Spleen (tissue), 11 donors: ENCODE measurements at regions not wholly inside any gene's neighbourhood (a gene's known extent, or its start where the extent isn't known, plus 50 kb on each side); places are given as distances from the start of the nearest gene placed in this dataset.

Source experiments
- DNase-seq: peaks from one replicate; pipeline ENCODE4 v3.0.0-alpha.2; 2020
- H3K27ac ChIP-seq, 8 donors: fragments of 200-600 bp; sonication (generic) in 7 of 8; 1 replicate in 4 of 8; 2 replicates in 4 of 8; pipeline versions ENCODE4 v1.5.0 to v1.8.0; 2016 to 2021; ENCODE audit warnings: inconsistent platforms in 4 of 8, mild to moderate bottlenecking in 4 of 8, moderate library complexity in 1 of 8
- H3K27me3 ChIP-seq, 7 donors: fragments of 200-600 bp; sonication (generic) in 6 of 7; replicated peaks in 1 of 7; 1 replicate in 4 of 7; 2 replicates in 3 of 7; pipeline versions ENCODE4 v1.5.0 to v1.8.0; 2016 to 2021; ENCODE audit warnings: inconsistent platforms in 3 of 7, mild to moderate bottlenecking in 1 of 7
- H3K36me3 ChIP-seq, 6 donors: fragments of 200-600 bp; sonication (generic) in 5 of 6; 1 replicate in 4 of 6; 2 replicates in 2 of 6; pipeline versions ENCODE4 v1.5.0 to v1.8.0; 2016 to 2021; ENCODE audit warnings: inconsistent platforms in 2 of 6
- H3K4me1 ChIP-seq, 6 donors: fragments of 200-600 bp; sonication (generic) in 5 of 6; 1 replicate in 3 of 6; 2 replicates in 3 of 6; pipeline versions ENCODE4 v1.5.0 to v1.8.0; 2016 to 2021; ENCODE audit warnings: inconsistent platforms in 3 of 6
- H3K4me3 ChIP-seq, 8 donors: fragments of 200-600 bp; sonication (generic) in 7 of 8; 1 replicate in 4 of 8; 2 replicates in 4 of 8; pipeline versions ENCODE4 v1.5.0 to v1.8.0; 2016 to 2021; ENCODE audit warnings: inconsistent platforms in 4 of 8, mild to moderate bottlenecking in 4 of 8, moderate library complexity in 2 of 8
- H3K9me3 ChIP-seq, 8 donors: fragments of 200-600 bp; sonication (generic) in 7 of 8; 1 replicate in 4 of 8; 2 replicates in 4 of 8; pipeline versions ENCODE4 v1.5.0 to v1.8.0; 2016 to 2021; ENCODE audit warnings: inconsistent platforms in 4 of 8
- POLR2A ChIP-seq, 3 donors: fragments of 450-650 bp; IDR thresholded peaks; one replicate each; pipeline ENCODE4 v1.5.1; 2017; ENCODE audit warnings: antibody characterized with exemption in 3 of 3, mild to moderate bottlenecking in 1 of 3
- POLR2AphosphoS5 ChIP-seq, 3 donors: sonication (generic); formaldehyde crosslinking; IDR thresholded peaks; one replicate each; pipeline ENCODE4 v1.5.1; 2017; ENCODE audit warnings: antibody characterized with exemption in 3 of 3
- WGBS, 5 donors: extraction: QIAGEN DNeasy Blood & Tissue Kit in 3 of 5; methylation state at CpG; one replicate each; pipeline versions ENCODE4 v1.1.5 to v1.1.7; 2013 to 2018; 5-methylcytosine and 5-hydroxymethylcytosine counted together
- intact Hi-C: fragments of 100-400 bp; cut with DNase I; formaldehyde crosslinking; loops from one replicate; pipeline ENCODE4 v1.15.0; 2023; ENCODE audit warnings: low total_unique reads
- TF ChIP-seq, protein P1 (sequence below), 11 experiments: fragments of 200-600 bp in 7 of 11; fragments of 450-650 bp in 4 of 11; sonication (generic) in 4 of 11; IDR thresholded peaks in 8 of 11; conservative IDR thresholded peaks in 3 of 11; 1 replicate in 7 of 11; 2 replicates in 4 of 11; pipeline versions ENCODE4 v1.4.0 to v1.8.0; 2016 to 2021; ENCODE audit warnings: antibody characterized with exemption in 11 of 11, inconsistent platforms in 4 of 11, mild to moderate bottlenecking in 1 of 11
- donor health status: healthy with polysubstance abuse.
- donor health status: DM: no; HTN: no; CAD: no; lungs with moderate emphysema.
- donor health status: DM: no; HTN: no; CAD: no.
- donor health status: Bipolar disorder and iron deficiency.
- donor health status: healthy.
- donor health status: DM: no; HTN: no; CAD: no.
- donor health status: DM: yes; HTN: yes; CAD: no.

DNA sequence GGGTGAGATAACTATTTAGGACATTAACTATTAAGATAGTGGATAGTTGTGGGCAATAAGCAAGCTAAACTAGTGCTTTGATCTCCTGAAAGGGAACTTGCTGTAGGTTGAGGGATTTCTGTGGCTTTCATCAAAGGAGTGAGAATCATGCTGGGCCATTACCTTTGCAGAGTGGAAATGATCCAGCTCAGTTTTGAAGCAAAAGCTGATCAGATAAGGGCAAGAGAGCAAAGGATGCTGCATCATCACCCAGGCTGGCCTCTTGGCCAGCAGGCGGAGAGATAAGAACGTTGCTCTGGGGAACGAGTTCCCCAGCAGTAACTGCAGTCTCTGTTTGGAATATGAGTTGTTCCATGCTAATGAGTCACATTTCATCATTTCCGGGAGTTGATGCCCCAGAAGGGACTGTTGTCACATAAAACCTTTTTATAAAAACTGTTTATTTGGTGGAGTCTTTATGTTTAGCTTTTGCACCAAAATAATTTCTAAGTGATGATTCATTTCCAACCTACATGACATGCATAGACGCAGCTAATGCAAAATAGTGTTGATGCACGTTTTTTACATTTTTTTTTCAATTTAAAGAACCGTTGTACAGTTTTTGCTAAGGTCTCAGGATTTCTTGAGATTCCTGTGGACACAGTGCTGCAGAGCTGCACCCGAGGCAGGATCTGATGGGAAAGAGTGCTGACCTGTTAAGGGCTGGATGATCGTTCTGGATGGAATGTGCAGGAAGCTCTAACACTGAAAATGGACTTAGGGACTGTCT lies 99.3 kb downstream of the ACTBL2 start:
- no peak overlapping the region for H3K27ac ChIP-seq
- WGBS, 5 donors = 36 to 56% (median 52%) methylated on average over 9 of the region's 9 CpGs
- no peaks in the 10 kb centered on the region for H3K4me1 ChIP-seq
- no peaks in the 10 kb centered on the region for H3K27me3 ChIP-seq
- TF ChIP-seq, protein P1, sequence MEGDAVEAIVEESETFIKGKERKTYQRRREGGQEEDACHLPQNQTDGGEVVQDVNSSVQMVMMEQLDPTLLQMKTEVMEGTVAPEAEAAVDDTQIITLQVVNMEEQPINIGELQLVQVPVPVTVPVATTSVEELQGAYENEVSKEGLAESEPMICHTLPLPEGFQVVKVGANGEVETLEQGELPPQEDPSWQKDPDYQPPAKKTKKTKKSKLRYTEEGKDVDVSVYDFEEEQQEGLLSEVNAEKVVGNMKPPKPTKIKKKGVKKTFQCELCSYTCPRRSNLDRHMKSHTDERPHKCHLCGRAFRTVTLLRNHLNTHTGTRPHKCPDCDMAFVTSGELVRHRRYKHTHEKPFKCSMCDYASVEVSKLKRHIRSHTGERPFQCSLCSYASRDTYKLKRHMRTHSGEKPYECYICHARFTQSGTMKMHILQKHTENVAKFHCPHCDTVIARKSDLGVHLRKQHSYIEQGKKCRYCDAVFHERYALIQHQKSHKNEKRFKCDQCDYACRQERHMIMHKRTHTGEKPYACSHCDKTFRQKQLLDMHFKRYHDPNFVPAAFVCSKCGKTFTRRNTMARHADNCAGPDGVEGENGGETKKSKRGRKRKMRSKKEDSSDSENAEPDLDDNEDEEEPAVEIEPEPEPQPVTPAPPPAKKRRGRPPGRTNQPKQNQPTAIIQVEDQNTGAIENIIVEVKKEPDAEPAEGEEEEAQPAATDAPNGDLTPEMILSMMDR (IDR thresholded peaks at IDR 0.05 in 8 of 11, conservative IDR thresholded peaks at IDR 0.05 in 3 of 11) = no peak
- TF ChIP-seq POLR2AphosphoS5 (IDR thresholded peaks at IDR 0.05) (no peak), POLR2A (IDR thresholded peaks at IDR 0.05) (no peak)
- no peak for DNase-seq
- intact Hi-C loops = no loop called here
- no peaks in the 10 kb centered on the region for H3K9me3 ChIP-seq
- H3K36me3 ChIP-seq = no peaks in the 10 kb centered on the region
- H3K4me3 ChIP-seq = no peak overlapping the region

GRCh38 chr5:57382655-57383054 lies 100.0 kb downstream of the ACTBL2 start:
- no peak for DNase-seq
- 79 to 96% (median 83%) methylated on average over 2 of the region's 2 CpGs for WGBS, 5 donors
- Histone ChIP-seq H3K27me3 (no peaks in the 10 kb centered on the region), H3K4me3 (no peak overlapping the region), H3K9me3 (no peaks in the 10 kb centered on the region), H3K27ac (no peak overlapping the region), H3K4me1 (no peaks in the 10 kb centered on the region), H3K36me3 (no peaks in the 10 kb centered on the region)
- no peak for TF ChIP-seq POLR2A (IDR thresholded peaks at IDR 0.05)
- TF ChIP-seq, protein P1 (IDR thresholded peaks at IDR 0.05 in 8 of 11, conservative IDR thresholded peaks at IDR 0.05 in 3 of 11) = no peak
- no peak for TF ChIP-seq POLR2AphosphoS5 (IDR thresholded peaks at IDR 0.05)
- intact Hi-C loops = no loop called here

- TF ChIP-seq, protein P1 (IDR thresholded peaks at IDR 0.05 in 8 of 11, conservative IDR thresholded peaks at IDR 0.05 in 3 of 11) = no peak
- TF ChIP-seq POLR2AphosphoS5 (IDR thresholded peaks at IDR 0.05) (no peak), POLR2A (IDR thresholded peaks at IDR 0.05) (no peak)
- Histone ChIP-seq H3K27me3 (no peaks in the 10 kb centered on the region), H3K36me3 (no peaks in the 10 kb centered on the region), H3K4me1 (no peaks in the 10 kb centered on the region), H3K9me3 (no peaks in the 10 kb centered on the region), H3K27ac (no peak overlapping the region), H3K4me3 (no peak overlapping the region)
- 75 to 92% (median 85%) methylated on average over 2 of the region's 2 CpGs for WGBS, 5 donors
- intact Hi-C loops = no loop called here
- no peak for DNase-seq
Measured at GRCh38 chr5:57370376-57370775, 112.2 kb downstream of the ACTBL2 start.

GRCh38 chr5:57368010-57368409 lies 114.6 kb downstream of the ACTBL2 start:
- no peak for DNase-seq
- H3K4me1 ChIP-seq = no peaks in the 10 kb centered on the region
- no peaks in the 10 kb centered on the region for H3K9me3 ChIP-seq
- no peaks in the 10 kb centered on the region for H3K27me3 ChIP-seq
- no peaks in the 10 kb centered on the region for H3K36me3 ChIP-seq
- WGBS, 5 donors = 91 to 98% (median 96%) methylated on average over 3 of the region's 3 CpGs
- no peak for TF ChIP-seq POLR2AphosphoS5 (IDR thresholded peaks at IDR 0.05)
- no peak for TF ChIP-seq POLR2A (IDR thresholded peaks at IDR 0.05)
- TF ChIP-seq, protein P1 (IDR thresholded peaks at IDR 0.05 in 8 of 11, conservative IDR thresholded peaks at IDR 0.05 in 3 of 11) = no peak
- intact Hi-C loops = no loop called here
- no peak overlapping the region for H3K4me3 ChIP-seq
- no peak overlapping the region for H3K27ac ChIP-seq
